Calu3 (cell line): ENCODE measurements at regions not wholly inside any gene's neighbourhood (a gene's known extent, or its start where the extent isn't known, plus 50 kb on each side); places are given as distances from the start of the nearest gene placed in this dataset.

Experiments
- BruUV-seq: library from RNA; stranded (reverse); fragments of 400-500 nt; replicated peaks from 2 replicates; lab custom pipeline; 2021; lab: Mats Ljungman, UMichigan
- CTCF ChIA-PET: fragments of 300-600 bp; sonication (Branson Sonifier 250); formaldehyde crosslinking; loops from one replicate; lab custom pipeline; 2022; ENCODE audit warnings: antibody characterized with exemption; lab: Charles Lee
- DNase-seq: peaks from one replicate; pipeline ENCODE4 v3.0.0; 2022
- H3K27ac Mint-ChIP-seq: one replicate; pipeline ENCODE4 v1.8.0; 2022; ENCODE audit warnings: mixed read lengths; ENCODE audit not compliant: unreplicated experiment
- H3K27me3 Mint-ChIP-seq: one replicate; pipeline ENCODE4 v1.8.0; 2022; ENCODE audit warnings: mixed read lengths; ENCODE audit not compliant: unreplicated experiment
- H3K36me3 Mint-ChIP-seq: one replicate; pipeline ENCODE4 v1.8.0; 2022; ENCODE audit warnings: mild to moderate bottlenecking, moderate library complexity, mixed read lengths; ENCODE audit not compliant: insufficient read depth, unreplicated experiment
- H3K4me1 Mint-ChIP-seq: one replicate; pipeline ENCODE4 v1.8.0; 2022; ENCODE audit warnings: mild to moderate bottlenecking, low read depth, mixed read lengths; ENCODE audit not compliant: unreplicated experiment
- H3K4me3 Mint-ChIP-seq: one replicate; pipeline ENCODE4 v1.8.0; 2022; ENCODE audit warnings: mild to moderate bottlenecking, low read depth, moderate library complexity, mixed read lengths; ENCODE audit not compliant: unreplicated experiment
- H3K9me3 Mint-ChIP-seq: one replicate; pipeline ENCODE4 v1.8.0; 2022; ENCODE audit warnings: low read depth, mixed read lengths; ENCODE audit not compliant: unreplicated experiment
- CTCF ChIP-seq: fragments of 200-600 bp; IDR thresholded peaks from one replicate; pipeline ENCODE4 v1.8.0; 2022; ENCODE audit warnings: antibody characterized with exemption; ENCODE audit not compliant: unreplicated experiment
- intact Hi-C: fragments of 100-400 bp; cut with micrococcal nuclease; formaldehyde crosslinking; loops from one replicate; pipeline ENCODE4 v1.10.0; 2022; ENCODE audit not compliant: unreplicated experiment

GRCh38 chr1:98184856-98185255 is 264.0 kb upstream of the DPYD start:
- no TSS peak for BruUV-seq
- intact Hi-C loops, result no loop called here
- DNase-seq, result no peak
- Mint-ChIP-seq H3K27ac (no peak overlapping the region), H3K9me3 (no peaks in the 10 kb centered on the region), H3K4me3 (no peak overlapping the region), H3K27me3 (no peaks in the 10 kb centered on the region), H3K36me3 (no peaks in the 10 kb centered on the region), H3K4me1 (peaks cover 10% of the 10 kb centered on the region)
- TF ChIP-seq CTCF, result no peak
- CTCF ChIA-PET, result no interaction called here

- intact Hi-C loops, result no loop called here
- no peak for TF ChIP-seq CTCF
- no peak for DNase-seq
- Mint-ChIP-seq H3K4me3 (no peak overlapping the region), H3K36me3 (no peaks in the 10 kb centered on the region), H3K4me1 (peaks cover 10% of the 10 kb centered on the region), H3K27ac (no peak overlapping the region), H3K9me3 (no peaks in the 10 kb centered on the region), H3K27me3 (no peaks in the 10 kb centered on the region)
- CTCF ChIA-PET, result no interaction called here
- no TSS peak for BruUV-seq
Measured at GRCh38 chr1:98181036-98181764, 260.4 kb upstream of the DPYD start.

- CTCF ChIA-PET, result no interaction called here
- Mint-ChIP-seq H3K9me3 (peaks cover 3% of the 10 kb centered on the region), H3K36me3 (no peaks in the 10 kb centered on the region), H3K27ac (no peak overlapping the region), H3K4me3 (no peak overlapping the region), H3K4me1 (peaks cover 18% of the 10 kb centered on the region), H3K27me3 (no peaks in the 10 kb centered on the region)
- intact Hi-C loops, result no loop called here
- no TSS peak for BruUV-seq
- TF ChIP-seq CTCF, result no peak
- DNase-seq, result no peak
Measured at GRCh38 chr1:98179151-98179773, 258.4 kb upstream of the DPYD start.

GRCh38 chr1:98177751-98178150 is 256.9 kb upstream of the DPYD start:
- Mint-ChIP-seq H3K4me1 (peaks cover 33% of the 10 kb centered on the region), H3K27me3 (no peaks in the 10 kb centered on the region), H3K27ac (no peak overlapping the region), H3K9me3 (peaks cover 3% of the 10 kb centered on the region), H3K36me3 (no peaks in the 10 kb centered on the region), H3K4me3 (no peak overlapping the region)
- intact Hi-C loops, result no loop called here
- CTCF ChIA-PET, result interaction anchor here (0.5 to 0.6 kb wide), 2 partner anchors 230 to 523 kb away, joined by 3 to 5 read pairs; no protein-coding TSS in a partner anchor
- no peak for TF ChIP-seq CTCF
- DNase-seq, result no peak
- no TSS peak for BruUV-seq
